WERI-Rb-1 (cell line): ENCODE measurements at regions not wholly inside any gene's neighbourhood (a gene's known extent, or its start where the extent isn't known, plus 50 kb on each side); places are given as distances from the start of the nearest gene placed in this dataset.
"Not testable (repeated sequence)": the region's sequence is repeated elsewhere in the genome, so short reads cannot be mapped to it uniquely, and the experiment has no call there.

Experiments
- DNase-seq: peaks from one replicate; pipeline ENCODE4 v3.0.0-alpha.2; 2020
- H3K27ac ChIP-seq: fragments of 250-450 bp; sonication (Bioruptor Pico); 2 replicates; pipeline ENCODE4 v1.5.1; 2020; ENCODE audit warnings: mild to moderate bottlenecking, moderate library complexity
- H3K27me3 ChIP-seq: fragments of 250-450 bp; sonication (Bioruptor Pico); 2 replicates; pipeline ENCODE4 v1.5.1; 2021; ENCODE audit warnings: mild to moderate bottlenecking, low read depth, moderate library complexity; ENCODE audit not compliant: insufficient read depth, severe bottlenecking
- H3K36me3 ChIP-seq: fragments of 250-450 bp; sonication (Bioruptor Pico); 2 replicates; pipeline ENCODE4 v1.5.1; 2020; ENCODE audit warnings: mild to moderate bottlenecking, moderate library complexity
- H3K4me3 ChIP-seq: 2 replicates; pipeline ENCODE4 v1.5.1; 2011; ENCODE audit warnings: low read depth, mild to moderate bottlenecking, control low read depth, low read length
- H3K9me3 ChIP-seq: fragments of 250-450 bp; sonication (Bioruptor Pico); 2 replicates; pipeline ENCODE4 v1.5.1; 2021; ENCODE audit warnings: mild to moderate bottlenecking, moderate library complexity; ENCODE audit not compliant: severe bottlenecking
- TF ChIP-seq, protein P1 (sequence below): IDR thresholded peaks from 2 replicates; pipeline ENCODE4 v1.5.1; 2011; ENCODE audit warnings: low read depth, mild to moderate bottlenecking, control low read depth, inconsistent platforms, low read length

GRCh38 chr3:20842594-20843436 lies 656.8 kb upstream of the SGO1 start:
- TF ChIP-seq, protein P1, sequence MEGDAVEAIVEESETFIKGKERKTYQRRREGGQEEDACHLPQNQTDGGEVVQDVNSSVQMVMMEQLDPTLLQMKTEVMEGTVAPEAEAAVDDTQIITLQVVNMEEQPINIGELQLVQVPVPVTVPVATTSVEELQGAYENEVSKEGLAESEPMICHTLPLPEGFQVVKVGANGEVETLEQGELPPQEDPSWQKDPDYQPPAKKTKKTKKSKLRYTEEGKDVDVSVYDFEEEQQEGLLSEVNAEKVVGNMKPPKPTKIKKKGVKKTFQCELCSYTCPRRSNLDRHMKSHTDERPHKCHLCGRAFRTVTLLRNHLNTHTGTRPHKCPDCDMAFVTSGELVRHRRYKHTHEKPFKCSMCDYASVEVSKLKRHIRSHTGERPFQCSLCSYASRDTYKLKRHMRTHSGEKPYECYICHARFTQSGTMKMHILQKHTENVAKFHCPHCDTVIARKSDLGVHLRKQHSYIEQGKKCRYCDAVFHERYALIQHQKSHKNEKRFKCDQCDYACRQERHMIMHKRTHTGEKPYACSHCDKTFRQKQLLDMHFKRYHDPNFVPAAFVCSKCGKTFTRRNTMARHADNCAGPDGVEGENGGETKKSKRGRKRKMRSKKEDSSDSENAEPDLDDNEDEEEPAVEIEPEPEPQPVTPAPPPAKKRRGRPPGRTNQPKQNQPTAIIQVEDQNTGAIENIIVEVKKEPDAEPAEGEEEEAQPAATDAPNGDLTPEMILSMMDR = no peak
- no peaks in the 10 kb centered on the region for H3K9me3 ChIP-seq
- no peak overlapping the region for H3K27ac ChIP-seq
- no peaks in the 10 kb centered on the region for H3K36me3 ChIP-seq
- H3K27me3 ChIP-seq = no peaks in the 10 kb centered on the region
- DNase-seq = no peak
- H3K4me3 ChIP-seq = no peak overlapping the region

DNA sequence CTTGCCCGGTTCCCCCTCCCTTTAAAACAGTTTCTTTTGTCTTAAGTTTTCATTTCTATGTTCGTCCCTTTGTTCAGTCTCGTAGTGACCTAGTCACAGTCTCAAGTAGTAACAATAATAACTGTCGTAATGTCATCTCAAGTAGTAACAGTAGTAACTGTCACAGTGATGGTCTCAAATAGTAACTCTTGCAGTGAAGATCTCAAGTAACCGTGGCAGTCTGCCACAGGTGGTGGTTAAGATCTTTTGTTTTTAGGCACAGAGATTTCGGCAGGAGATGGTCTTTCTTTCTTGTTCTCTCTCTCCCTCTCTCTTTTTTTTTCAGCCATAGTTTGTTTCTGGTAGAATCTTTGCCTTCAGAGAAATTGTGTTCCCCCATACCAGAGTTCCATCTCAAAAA lies 656.0 kb upstream of the SGO1 start:
- TF ChIP-seq, protein P1 = no peak
- no peak overlapping the region for H3K27ac ChIP-seq
- DNase-seq = no peak

GRCh38 chr3:20837676-20838302 lies 651.8 kb upstream of the SGO1 start:
- TF ChIP-seq, protein P1 = no peak
- H3K4me3 ChIP-seq = no peak overlapping the region
- no peak for DNase-seq
- no peaks in the 10 kb centered on the region for H3K27me3 ChIP-seq
- H3K27ac ChIP-seq = no peak overlapping the region
- no peaks in the 10 kb centered on the region for H3K9me3 ChIP-seq
- H3K36me3 ChIP-seq = no peaks in the 10 kb centered on the region

More for the DNA sequence above, 656.0 kb upstream of the SGO1 start:
- H3K27me3 ChIP-seq = no peaks in the 10 kb centered on the region
- H3K36me3 ChIP-seq = no peaks in the 10 kb centered on the region
- no peaks in the 10 kb centered on the region for H3K9me3 ChIP-seq
- no peak overlapping the region for H3K4me3 ChIP-seq

DNA sequence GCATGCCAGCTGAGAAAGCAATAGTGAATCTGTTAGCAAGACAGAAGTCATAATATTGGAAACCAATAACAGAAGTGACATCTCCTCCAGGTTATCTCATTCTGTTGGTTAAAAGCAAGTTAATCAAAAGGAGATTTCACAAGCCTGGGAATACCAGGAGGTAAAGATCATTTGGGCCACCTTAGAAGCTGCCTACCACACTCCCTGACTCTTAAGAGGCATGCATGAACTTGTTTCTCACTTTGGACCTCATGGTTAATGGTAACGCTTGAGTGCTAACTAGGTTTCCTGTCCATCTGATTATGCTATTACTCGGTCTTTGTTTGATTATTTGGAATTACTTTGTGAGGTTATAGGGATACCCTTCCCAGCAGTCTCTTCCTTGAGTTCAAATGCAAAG lies 650.8 kb upstream of the SGO1 start:
- no peaks in the 10 kb centered on the region for H3K36me3 ChIP-seq
- DNase-seq = no peak
- no peaks in the 10 kb centered on the region for H3K9me3 ChIP-seq
- no peak overlapping the region for H3K4me3 ChIP-seq
- no peaks in the 10 kb centered on the region for H3K27me3 ChIP-seq
- H3K27ac ChIP-seq = no peak overlapping the region
- TF ChIP-seq, protein P1 = no peak

GRCh38 chr3:20832963-20833362 lies 647.0 kb upstream of the SGO1 start:
- Histone ChIP-seq H3K27ac (no peak overlapping the region), H3K27me3 (no peaks in the 10 kb centered on the region), H3K36me3 (no peaks in the 10 kb centered on the region), H3K9me3 (no peaks in the 10 kb centered on the region), H3K4me3 (no peak overlapping the region)
- TF ChIP-seq, protein P1 = no peak
- DNase-seq = no peak

DNA sequence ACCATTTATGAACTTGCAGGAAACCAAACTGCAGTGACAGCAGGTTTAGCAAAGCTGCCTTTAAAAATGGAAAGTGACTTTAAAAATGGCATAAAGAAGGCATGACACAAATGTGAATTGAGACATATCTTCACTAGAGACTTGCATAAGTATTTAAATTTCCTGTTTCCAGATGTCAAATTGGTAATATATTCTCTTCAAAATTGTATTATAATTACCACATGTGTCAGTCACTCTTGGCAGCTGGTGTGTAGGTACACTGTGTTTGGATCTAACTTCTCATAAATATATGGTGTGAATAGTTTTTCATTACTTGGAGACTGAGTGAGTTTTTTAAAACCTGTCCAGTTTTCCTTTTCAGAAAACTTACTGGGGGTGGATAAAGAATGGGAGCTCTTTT lies 636.2 kb upstream of the SGO1 start:
- no peak for DNase-seq
- no peaks in the 10 kb centered on the region for H3K36me3 ChIP-seq
- H3K9me3 ChIP-seq = no peaks in the 10 kb centered on the region
- H3K4me3 ChIP-seq = no peak overlapping the region
- no peak overlapping the region for H3K27ac ChIP-seq
- no peaks in the 10 kb centered on the region for H3K27me3 ChIP-seq
- TF ChIP-seq, protein P1 = no peak

- DNase-seq = not testable (repeated sequence)
Measured at GRCh38 chr3:20820872-20821271, 634.9 kb upstream of the SGO1 start.

More at GRCh38 chr3:20820872-20821271, 634.9 kb upstream of the SGO1 start:
- not testable (repeated sequence) for H3K27me3 ChIP-seq, H3K9me3 ChIP-seq, H3K4me3 ChIP-seq, H3K27ac ChIP-seq, H3K36me3 ChIP-seq
